Left lung (tissue), 4 donors: ENCODE measurements at regions not wholly inside any gene's neighbourhood (a gene's known extent, or its start where the extent isn't known, plus 50 kb on each side); places are given as distances from the start of the nearest gene placed in this dataset.

ENCODE experiments used
- ATAC-seq: fragments of 200-7000 bp; cut with Tn5 transposase; one replicate; pipeline ENCODE4 v1.9.1; 2020; ENCODE audit warnings: moderate library complexity
- DNase-seq, 4 donors: peaks; one replicate each; pipeline ENCODE4 v3.0.0-alpha.2; 2013 to 2020
- H3K27ac ChIP-seq, 2 donors: fragments of 200-600 bp; sonication (generic) in 1 of 2; one replicate each; pipeline versions ENCODE4 v1.5.0 to v1.8.0; 2020 to 2021
- H3K27me3 ChIP-seq, 2 donors: fragments of 200-600 bp; sonication (generic) in 1 of 2; one replicate each; pipeline versions ENCODE4 v1.5.0 to v1.8.0; 2020 to 2021
- H3K36me3 ChIP-seq, 2 donors: fragments of 200-600 bp; sonication (generic) in 1 of 2; one replicate each; pipeline versions ENCODE4 v1.5.0 to v1.8.0; 2020 to 2021
- H3K4me1 ChIP-seq, 2 donors: fragments of 200-600 bp; one replicate each; pipeline ENCODE4 v1.8.0; 2021
- H3K4me3 ChIP-seq, 2 donors: fragments of 200-600 bp; sonication (generic) in 1 of 2; one replicate each; pipeline versions ENCODE4 v1.5.0 to v1.8.0; 2020 to 2021; ENCODE audit warnings: mild to moderate bottlenecking in 1 of 2
- H3K9me3 ChIP-seq, 2 donors: fragments of 200-600 bp; sonication (generic) in 1 of 2; one replicate each; pipeline versions ENCODE4 v1.5.0 to v1.8.0; 2020 to 2021
- intact Hi-C, 2 donors: fragments of 100-400 bp; cut with DNase I; formaldehyde crosslinking; loops; one replicate each; pipeline versions ENCODE4 v1.11.2 to v1.14.2; 2022
- TF ChIP-seq, protein P1 (sequence below), 2 donors: fragments of 200-600 bp; sonication (generic) in 1 of 2; IDR thresholded peaks; one replicate each; pipeline versions ENCODE4 v1.5.0 to v1.8.0; 2021; ENCODE audit warnings: antibody characterized with exemption in 2 of 2
- donor health status: DM: no; HTN: yes; CAD: no.
- donor health status: DM: no; HTN: no; CAD: no.

GRCh38 chr10:128643658-128644057, 517.4 kb upstream of the MKI67 start:
- no peaks in the 10 kb centered on the region for H3K4me1 ChIP-seq
- intact Hi-C loops: no loop called here
- ATAC-seq: no peak
- H3K4me3 ChIP-seq: no peak overlapping the region
- TF ChIP-seq, protein P1, sequence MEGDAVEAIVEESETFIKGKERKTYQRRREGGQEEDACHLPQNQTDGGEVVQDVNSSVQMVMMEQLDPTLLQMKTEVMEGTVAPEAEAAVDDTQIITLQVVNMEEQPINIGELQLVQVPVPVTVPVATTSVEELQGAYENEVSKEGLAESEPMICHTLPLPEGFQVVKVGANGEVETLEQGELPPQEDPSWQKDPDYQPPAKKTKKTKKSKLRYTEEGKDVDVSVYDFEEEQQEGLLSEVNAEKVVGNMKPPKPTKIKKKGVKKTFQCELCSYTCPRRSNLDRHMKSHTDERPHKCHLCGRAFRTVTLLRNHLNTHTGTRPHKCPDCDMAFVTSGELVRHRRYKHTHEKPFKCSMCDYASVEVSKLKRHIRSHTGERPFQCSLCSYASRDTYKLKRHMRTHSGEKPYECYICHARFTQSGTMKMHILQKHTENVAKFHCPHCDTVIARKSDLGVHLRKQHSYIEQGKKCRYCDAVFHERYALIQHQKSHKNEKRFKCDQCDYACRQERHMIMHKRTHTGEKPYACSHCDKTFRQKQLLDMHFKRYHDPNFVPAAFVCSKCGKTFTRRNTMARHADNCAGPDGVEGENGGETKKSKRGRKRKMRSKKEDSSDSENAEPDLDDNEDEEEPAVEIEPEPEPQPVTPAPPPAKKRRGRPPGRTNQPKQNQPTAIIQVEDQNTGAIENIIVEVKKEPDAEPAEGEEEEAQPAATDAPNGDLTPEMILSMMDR (IDR thresholded peaks at IDR 0.05): no peak
- no peaks in the 10 kb centered on the region for H3K9me3 ChIP-seq
- DNase-seq: no peak
- no peak overlapping the region for H3K27ac ChIP-seq
- H3K36me3 ChIP-seq: no peaks in the 10 kb centered on the region
- H3K27me3 ChIP-seq: no peaks in the 10 kb centered on the region

GRCh38 chr10:128645486-128645885, 519.3 kb upstream of the MKI67 start:
- DNase-seq (no peak), ATAC-seq (no peak)
- Histone ChIP-seq H3K4me3 (no peak overlapping the region), H3K36me3 (no peaks in the 10 kb centered on the region), H3K4me1 (no peaks in the 10 kb centered on the region), H3K27me3 (no peaks in the 10 kb centered on the region), H3K9me3 (no peaks in the 10 kb centered on the region), H3K27ac (no peak overlapping the region)
- TF ChIP-seq, protein P1 (IDR thresholded peaks at IDR 0.05): no peak
- intact Hi-C loops: no loop called here

- H3K4me3 ChIP-seq: no peak overlapping the region
These were observed 520.7 kb upstream of the MKI67 start for GRCh38 chr10:128646956-128647355.

GRCh38 chr10:128657548-128657947, 531.3 kb upstream of the MKI67 start:
- DNase-seq (peak in 1 of 4 donors; percentile 32), ATAC-seq (no peak)
- Histone ChIP-seq H3K27ac (no peak overlapping the region), H3K9me3 (no peaks in the 10 kb centered on the region), H3K4me1 (no peaks in the 10 kb centered on the region), H3K36me3 (no peaks in the 10 kb centered on the region), H3K27me3 (no peaks in the 10 kb centered on the region), H3K4me3 (no peak overlapping the region)
- TF ChIP-seq, protein P1 (IDR thresholded peaks at IDR 0.05): no peak
- intact Hi-C loops: no loop called here

More at GRCh38 chr10:128646956-128647355, 520.7 kb upstream of the MKI67 start:
- intact Hi-C loops: no loop called here
- DNase-seq: no peak
- Histone ChIP-seq H3K4me1 (no peaks in the 10 kb centered on the region), H3K27me3 (no peaks in the 10 kb centered on the region), H3K36me3 (no peaks in the 10 kb centered on the region), H3K27ac (no peak overlapping the region), H3K9me3 (no peaks in the 10 kb centered on the region)
- TF ChIP-seq, protein P1 (IDR thresholded peaks at IDR 0.05): no peak
- ATAC-seq: no peak

DNA sequence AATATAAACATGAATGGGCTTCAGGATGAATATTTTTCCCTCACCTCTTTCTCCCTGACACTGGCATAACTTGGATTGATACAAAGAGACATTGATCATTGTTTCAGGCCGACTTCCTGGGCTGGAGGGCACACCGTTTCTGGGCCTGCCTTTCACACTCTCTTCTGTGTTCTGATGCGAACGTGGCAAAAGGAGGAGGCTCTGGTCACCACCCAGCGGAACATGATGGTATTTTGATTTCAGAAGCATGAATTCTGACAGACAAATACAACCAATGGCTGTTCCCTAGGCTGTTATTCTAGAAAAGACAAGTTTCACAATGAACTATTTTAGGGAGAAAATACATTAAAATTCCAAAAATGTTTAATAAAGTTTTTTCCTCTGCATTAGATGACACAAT, 534.5 kb upstream of the MKI67 start:
- Histone ChIP-seq H3K36me3 (no peaks in the 10 kb centered on the region), H3K4me3 (no peak overlapping the region), H3K4me1 (no peaks in the 10 kb centered on the region), H3K27me3 (no peaks in the 10 kb centered on the region), H3K27ac (no peak overlapping the region), H3K9me3 (no peaks in the 10 kb centered on the region)
- TF ChIP-seq, protein P1 (IDR thresholded peaks at IDR 0.05): no peak
- intact Hi-C loops: no loop called here
- DNase-seq (no peak), ATAC-seq (no peak)
